OCI-M2 (cell line): ENCODE measurements at regions not wholly inside any gene's neighbourhood (a gene's known extent, or its start where the extent isn't known, plus 50 kb on each side); places are given as distances from the start of the nearest gene placed in this dataset.
"Not testable (repeated sequence)": the region's sequence is repeated elsewhere in the genome, so short reads cannot be mapped to it uniquely, and the experiment has no call there.

Experiments used
- DNase-seq: peaks from one replicate; lab custom pipeline; 2025; ENCODE audit not compliant: unreplicated experiment; lab: John Stamatoyannopoulos, UW

DNA sequence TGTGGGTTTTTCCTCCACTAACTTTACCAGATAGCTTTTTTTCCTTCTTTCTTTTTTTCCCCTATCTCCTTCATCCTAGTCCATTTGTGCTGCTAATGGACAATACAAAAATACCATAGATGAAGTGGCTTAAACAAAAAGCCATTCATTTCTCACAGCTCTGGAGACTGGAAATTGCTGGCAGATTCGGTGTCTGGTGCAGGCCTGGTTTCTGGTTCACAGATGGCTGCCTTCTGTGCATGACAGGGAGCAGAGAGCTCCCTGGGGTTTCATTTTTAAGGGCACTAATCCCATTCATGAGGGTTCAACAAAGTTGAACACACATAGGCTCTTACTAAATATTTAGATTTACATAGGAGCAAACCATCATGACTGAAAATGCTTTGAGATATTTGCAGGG, 467.4 kb downstream of the TYW1 start:
- no peak for DNase-seq

DNA sequence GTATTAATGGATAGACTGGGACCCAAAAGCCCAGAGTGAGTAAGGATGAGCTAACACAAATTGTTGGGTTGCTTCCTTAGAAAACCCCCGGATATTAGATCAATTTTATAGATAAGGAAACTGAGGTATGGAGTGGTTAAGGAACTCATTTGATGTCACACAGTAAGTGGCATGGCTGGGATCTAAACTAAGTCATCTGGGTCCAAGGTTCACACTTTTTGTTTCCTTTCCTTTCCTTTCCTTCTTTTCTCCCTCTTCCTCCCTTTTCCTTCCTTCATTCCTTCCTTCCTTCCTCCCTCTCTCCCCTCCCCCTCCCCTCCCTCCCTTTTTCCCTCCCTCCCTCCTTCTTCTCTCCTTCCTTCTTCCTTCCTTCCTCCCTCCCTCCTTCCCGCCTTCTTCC, 469.5 kb downstream of the TYW1 start:
- no peak for DNase-seq

DNA sequence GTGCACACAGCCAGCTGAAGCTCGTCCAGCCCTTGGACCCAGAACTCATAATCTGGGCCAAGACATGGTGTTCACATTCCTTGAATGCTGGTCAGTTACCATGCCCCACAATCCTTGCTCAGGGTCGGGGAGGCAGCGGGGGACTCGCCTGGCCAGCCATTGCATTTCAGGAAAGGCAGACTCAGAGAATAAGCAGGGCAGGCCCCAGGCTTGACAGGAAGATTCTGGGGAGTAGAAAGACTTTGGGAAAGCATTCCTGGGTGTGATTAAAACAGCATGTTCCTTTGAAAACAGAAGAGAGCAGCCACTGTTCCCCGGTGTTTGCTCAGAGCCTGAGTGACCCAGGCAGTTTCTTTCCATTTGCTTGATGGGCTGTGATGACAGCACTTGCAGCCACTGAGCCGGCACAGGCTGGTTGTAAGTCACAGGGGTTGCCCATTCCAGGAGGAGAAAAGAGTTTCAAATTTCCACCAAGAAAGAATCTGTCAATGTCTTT, 473.7 kb downstream of the TYW1 start:
- DNase-seq, result no peak

DNA sequence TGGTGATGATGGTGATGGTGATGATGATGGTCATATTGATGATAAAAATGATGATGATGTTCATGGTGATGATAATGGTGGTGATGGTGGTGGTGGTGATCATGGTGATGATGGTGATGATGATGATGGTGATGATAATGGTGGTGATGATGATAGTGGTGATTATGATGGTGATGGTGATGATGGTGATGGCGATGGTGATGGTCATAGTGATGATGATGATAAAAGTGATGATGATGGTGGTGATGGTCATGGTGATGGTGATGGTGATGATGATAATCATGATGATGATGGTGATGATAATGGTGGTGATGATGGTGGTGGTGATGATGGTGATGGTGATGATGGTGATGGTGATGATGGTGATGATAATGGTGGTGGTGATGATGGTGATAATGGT, 478.7 kb downstream of the TYW1 start:
- DNase-seq, result no peak

DNA sequence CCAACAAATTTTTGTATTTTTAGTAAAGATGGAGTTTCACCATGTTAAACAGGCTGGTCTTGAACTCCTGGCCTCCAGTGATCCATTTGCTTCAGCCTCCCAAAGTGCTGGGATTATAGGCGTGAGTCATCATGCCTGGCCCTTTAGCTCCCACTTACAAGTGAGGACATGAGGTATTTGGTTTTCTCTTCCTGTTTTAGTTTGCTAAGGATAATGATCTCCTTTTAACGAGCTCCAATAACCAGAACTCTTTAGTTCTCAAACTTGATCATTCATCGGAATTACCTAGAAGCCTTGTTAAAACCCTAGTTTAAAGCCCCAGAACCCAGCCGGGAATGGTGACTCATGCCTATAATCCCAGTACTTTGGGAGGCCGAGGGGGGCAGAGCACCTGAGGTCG, 481.4 kb downstream of the TYW1 start:
- no peak for DNase-seq

DNA sequence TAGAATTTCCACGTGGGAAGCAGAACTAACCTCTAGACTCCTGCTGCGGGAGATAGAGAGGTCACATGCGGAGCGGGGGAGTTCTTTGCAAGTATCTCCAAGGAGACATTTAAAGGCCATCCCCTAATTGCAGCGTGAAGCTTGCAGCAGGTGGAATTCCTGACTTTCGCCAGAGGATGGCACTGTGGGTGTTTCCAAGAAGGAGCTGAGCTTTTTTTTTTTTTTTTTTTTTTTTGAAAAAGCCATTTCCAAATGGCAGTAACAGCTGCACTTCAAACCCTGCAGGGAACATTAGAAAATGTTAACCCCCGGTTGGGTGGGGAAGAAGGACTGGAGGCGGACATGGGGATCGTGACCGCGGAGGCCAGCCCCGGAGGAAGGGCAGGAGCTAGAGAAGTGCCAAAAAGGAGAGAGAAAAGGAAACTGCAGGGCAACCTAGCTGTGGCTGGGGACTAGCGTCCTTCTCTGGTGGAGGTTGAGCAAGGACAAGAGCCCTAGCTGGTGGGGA, 487.7 kb downstream of the TYW1 start:
- DNase-seq, result no peak

DNA sequence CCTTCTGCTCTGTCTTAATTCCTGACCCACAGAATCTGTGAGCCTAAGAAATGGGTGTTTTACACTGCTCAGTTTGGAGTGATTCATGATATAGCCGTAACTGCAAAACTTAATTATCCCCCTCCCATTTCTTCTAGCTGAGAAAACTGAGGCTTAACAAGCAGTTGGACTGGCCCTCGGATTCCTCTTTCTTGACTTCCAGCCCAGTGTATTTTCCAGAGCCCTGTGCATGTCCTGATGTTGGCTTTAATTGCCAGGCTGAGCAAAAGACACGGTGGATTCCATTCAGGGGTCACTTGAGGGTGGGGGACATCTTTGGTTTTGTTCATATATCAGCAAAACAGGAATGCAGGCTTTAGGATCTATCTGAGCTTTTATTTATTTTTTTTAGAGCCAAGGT, 489.8 kb downstream of the TYW1 start:
- no peak for DNase-seq

DNA sequence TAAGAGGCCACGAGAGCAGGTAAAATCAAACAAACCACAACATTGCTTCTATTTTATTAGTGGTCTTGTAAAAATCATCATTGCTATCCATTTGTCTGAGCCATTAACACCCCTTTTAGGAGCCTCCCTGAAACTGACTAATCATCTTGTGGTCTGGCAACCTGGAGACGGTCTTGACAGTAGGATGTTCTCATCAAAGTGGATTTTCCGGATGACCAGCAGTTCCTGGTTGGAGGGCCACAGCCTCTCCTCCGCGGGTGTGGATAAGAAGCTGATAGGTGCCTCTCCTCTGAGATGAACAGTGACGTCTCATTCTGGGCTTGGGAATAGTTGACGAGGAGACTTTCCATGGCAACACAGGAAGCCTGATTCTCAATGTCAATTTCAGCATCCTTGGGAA, 490.7 kb downstream of the TYW1 start:
- DNase-seq, result no peak

DNA sequence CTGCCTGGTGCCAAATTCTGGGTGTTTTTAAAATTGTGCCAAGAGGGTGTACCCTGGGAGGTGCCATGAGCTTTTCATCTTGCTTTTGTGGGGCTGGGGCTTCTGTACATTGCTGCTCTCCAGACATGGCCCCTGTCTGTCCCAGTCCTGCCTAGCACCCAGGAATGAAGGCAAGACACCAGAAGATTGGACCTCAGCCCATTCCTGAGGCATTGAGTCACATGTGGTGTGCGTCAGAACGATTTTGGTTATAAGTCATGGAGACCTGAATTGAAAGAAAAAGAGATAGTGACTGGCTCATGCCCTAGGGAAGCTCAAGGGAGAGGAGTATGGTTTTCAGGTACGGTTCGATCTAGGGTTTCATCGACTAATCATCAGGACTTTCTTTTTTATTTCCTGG, 493.2 kb downstream of the TYW1 start:
- no peak for DNase-seq

DNA sequence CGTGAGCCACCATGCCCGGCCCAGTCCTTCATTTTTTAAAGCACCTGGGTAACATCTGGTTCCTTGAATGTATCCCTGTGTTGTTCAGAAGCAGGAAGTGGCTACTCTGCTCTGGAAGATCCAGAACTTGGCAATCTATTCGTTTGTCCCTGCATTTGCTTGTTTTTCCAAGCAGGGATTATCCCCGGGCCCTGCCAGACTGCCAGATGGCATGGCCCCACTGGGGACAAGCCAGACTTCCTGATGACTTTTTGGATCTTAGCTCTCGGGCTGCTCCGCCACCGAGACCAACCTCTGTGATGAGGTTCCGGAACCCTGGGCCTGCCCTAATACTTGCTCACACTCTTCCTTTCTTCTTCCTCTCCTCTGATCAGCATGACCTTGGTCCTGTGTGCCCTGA, 496.7 kb downstream of the TYW1 start:
- DNase-seq, result no peak

DNA sequence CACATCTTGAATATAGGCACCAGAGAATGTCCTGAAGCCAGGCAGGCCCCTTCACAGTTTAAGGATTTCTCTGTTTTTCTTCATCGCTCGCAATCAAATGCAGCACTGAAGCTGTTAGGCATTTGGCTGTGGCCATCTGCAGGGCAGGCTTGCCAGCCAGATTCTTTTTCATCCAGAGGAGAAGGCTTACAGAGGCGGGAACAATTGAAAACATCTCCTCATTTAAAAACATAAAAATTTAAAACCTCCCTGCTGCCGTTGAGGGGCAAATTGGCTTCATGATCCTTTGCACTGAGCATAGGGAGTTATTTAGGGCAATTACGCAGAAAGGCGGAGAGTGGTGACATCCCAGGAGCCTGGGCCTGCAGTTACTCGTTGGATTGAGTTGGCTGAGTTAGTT, 500.0 kb downstream of the TYW1 start:
- DNase-seq, result no peak

DNA sequence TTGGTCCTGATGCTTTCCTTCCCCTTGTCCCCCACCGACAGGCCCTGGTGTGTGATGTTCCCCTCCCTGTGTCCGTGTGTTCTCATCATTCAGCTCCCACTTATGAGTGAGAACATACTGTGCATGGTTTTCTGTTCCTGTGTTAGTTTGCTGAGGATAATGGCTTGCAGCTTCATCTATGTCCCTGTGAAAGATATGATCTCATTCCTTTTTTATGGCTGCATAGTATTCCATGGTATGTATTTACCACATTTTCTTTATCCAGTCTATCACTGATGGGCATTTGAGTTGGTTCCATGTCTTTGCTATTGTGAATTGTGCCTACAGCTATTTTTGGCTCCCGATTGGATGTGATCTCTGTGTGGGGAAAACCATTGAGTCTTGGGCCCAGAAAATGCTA, 501.3 kb downstream of the TYW1 start:
- not testable (repeated sequence) for DNase-seq

DNA sequence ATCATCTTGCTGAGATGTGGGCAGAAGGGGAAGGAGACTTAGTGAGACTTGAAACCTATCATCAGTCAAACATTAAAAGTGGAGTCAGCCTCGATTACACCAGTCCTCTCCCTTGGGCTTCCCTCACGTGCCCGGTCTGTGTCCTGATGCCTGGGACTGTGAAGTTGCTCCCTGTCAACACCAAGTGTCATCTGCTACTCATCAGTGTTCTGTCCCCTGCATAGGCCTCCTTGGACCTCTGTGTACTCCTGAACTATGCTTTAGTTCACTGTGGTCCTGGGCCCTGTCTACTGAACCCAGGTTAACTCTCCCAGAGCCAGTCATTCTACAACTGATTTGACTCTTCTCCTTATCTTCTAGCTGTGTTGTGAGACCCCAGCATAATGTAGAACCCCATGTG, 506.3 kb downstream of the TYW1 start:
- DNase-seq, result no peak

DNA sequence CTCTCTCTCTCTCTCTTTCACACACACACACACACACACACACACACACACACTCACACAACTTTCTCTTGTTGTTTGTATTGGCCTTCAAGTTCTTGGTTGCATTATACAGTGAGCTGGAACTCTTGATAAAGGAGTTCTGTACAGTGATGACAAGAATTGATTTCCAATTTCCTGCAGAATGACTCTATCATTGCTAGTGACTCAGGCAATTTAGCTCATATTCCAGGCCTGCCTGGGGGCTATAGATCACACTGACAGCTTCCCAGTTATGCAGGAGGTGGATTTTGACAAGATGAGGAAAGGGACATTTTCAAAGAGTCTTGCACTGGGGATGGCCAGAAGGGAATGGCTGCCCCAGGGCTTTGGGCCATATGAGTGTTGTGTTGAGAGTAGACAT, 508.8 kb downstream of the TYW1 start:
- DNase-seq, result no peak

DNA sequence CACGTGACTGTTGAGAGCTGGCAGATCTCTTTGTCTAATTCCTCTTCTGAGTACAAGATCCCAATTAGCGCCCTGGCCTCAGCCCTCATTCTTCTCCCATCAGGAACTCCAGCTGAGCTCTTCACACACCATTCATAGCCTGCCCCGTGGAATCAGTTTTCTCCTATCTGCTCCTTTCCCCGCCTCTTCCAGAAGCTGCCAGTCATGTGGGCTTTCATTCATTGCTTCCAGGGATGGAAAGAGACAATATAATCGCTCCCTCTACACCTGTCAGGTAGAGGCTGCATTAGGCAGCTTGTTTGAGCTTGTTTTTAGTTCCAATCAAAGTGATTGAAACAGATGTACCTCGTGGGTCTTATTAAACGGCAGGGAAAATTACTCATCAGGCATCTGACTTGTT, 515.8 kb downstream of the TYW1 start:
- DNase-seq, result no peak

DNA sequence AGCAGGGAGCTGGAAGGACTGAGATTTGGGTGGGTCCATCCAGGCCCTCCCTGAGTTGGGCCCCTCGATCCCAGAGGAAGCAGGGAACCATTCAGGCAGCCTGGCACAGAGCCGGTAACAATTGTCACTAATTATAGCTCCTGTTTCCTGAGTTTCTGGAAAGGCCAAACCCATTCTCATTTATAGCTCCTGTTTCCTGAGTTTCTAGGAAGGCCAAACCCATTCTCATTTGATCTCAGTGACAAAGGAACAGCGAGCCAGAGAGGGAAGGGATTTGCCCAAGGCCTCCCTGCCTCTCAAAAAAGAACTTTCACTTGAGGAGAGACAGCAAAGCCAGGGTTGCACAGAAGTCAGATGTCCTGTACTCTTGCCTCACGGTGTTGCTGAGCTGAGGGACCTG, 521.9 kb downstream of the TYW1 start:
- DNase-seq, result no peak

DNA sequence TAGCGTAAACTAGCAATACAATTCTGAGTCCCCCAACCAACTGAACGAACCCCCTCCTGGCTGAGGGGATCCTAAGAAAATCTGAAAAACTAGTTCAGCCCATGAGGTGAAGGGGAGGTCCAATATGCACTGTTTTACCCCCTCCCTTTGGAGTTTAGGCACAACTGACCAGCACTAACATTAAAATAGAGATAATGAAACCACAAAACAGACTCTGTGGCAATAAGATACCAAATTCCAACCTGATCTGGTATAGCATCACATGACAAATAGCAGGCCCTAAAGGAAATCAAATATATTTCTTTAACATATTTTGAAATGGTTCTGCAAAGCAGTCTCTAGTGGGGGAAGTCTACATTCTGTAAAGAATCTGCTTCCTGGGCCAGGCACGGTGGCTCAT, 522.5 kb downstream of the TYW1 start:
- no peak for DNase-seq

DNA sequence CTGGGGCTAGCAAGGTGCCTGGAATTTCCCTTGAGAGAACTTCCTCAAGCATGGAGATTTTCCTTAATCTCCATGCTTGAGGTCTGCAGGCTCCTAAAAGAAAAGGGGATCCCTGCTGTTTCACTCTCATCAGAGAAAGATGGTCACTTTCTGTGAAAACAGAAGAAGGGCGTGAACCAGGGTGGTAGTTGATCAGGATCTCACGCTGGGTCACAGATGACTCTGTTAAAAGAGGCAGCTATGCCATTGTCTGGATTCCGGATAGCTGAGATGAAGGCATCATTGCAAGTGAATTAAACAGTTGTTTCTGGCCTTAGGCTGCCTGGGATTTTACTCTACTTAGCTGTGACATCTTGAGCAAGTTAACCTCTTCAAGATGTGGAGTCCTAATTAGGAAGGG, 525.9 kb downstream of the TYW1 start:
- no peak for DNase-seq

DNA sequence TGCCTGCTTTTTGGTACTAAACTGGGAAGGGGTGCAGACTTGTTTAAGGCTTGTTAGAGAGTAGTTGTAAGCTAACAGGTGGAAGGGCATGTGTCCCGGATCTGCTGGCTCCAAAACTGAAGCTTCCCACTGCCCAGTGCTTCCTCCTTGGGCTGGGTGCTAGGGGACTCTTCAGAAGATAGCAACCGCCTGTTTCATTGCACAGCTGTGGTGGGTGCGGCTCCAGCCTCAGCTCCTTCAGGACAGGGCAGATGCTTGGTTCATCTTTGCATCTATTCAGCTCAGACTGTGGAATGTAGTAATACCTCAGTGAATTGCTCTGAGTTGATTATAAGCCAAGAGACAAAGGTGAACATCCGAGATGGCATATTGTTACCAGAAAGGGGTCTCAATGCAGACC, 527.1 kb downstream of the TYW1 start:
- no peak for DNase-seq

DNA sequence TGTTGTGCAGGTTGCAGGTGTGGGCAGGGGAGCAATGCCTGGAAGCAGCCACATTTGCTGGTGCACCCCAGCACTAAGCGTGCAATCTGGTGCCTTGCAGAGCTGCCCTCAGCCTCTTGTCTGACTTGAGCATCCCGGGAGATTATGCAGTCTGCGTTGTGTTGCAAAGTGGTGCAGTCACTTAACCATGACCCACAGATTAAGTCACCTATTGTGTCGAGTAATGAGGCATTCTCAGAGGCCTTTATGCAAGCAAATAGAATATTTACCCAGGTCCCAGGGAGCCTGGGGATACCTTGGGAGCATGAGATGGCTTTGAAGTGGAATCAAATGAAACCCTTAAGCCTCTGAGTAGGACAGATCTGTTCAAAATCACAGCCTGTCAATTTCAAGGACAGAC, 529.0 kb downstream of the TYW1 start:
- no peak for DNase-seq

DNA sequence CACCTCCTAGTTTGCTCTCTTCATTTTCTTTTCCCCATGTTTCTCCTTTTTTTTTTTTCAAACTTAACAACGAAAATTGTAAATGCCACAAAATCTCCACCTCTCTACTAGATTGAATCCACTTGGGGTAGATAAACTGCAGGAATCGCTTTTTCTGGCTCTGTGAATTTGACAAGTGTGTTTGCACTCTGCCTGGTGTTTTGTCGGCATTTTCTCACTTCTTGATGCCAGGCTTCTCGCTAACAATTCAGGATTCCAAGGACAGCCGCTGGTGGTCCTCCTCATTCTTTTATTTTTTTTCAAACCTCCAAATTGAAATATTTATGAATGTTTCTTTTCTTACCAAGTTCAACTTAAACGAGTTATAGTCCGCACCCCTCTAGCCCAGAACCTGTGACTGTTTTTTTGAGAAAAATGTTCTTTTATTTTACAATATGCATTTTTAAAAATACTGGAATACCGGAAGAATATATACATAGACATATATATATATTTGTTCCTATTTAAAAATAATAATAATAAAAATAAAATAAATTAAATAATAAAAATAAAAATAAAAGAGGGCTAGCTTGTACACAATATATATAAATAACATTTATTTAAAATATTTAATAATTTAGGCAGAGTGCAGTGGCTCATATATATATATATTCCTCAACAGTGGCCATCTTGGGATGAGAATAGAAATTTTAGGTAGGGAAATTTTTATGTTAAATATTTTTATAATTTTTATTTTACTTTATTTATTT, 538.8 kb downstream of the TYW1 start:
- DNase-seq, result no peak

DNA sequence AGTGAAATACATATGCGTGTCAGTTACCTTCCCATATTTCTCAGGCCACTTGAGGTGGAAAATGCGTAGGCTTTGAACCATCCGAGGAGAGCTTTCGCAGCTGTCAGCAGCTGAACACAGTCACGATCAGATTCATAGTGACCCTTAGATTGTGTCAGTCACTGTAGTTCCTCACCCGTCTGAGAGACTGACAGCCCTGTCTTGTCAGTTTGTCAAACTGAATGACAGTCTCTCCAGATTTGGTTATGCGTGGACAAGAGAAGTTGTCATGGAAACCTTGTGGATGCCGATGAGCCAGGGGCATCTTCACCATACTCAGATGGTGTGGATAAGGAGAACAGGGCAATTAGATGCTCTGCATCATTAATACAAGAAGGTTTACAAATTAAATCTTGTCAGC, 546.3 kb downstream of the TYW1 start:
- no peak for DNase-seq
